ENCODE measurements at regions not wholly inside any gene's neighbourhood (a gene's known extent, or its start where the extent isn't known, plus 50 kb on each side); places are given as distances from the start of the nearest gene placed in this dataset.

DNA sequence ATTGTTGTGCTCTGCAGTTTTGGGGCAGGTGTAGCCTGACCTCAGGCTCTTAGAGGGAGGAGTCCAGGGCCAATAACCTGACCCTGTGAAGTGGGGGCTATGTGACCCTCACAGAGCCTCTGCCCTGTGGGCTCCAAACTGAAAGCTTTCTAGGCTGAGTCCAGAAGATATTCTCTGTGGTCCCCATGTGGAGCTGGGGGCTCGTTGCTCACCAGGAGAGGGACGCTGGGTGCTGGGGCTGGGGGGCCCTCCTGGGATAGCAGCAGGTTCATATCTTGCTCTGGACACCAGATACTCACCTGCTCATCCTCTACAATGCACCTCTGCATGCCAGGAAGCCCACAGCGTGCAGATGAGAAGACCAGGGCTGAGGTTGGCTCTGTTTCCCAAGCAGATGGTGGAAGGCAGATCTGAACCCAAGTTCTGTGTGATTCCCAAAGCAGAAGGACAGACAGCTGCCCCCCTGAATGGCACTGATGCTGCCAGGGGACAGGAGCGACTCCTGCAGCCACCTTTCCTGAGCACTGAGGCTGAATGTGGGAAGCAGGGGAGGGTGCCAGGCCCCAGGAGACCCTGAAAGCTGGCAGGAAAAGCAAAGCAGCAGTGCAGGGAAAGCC, 1022.0 kb downstream of the TBC1D22A start:
- no peak overlapping the region for H3K27ac ChIP-seq (ENCODE audit: low read depth, low read length)

More for the DNA sequence above, 1022.0 kb downstream of the TBC1D22A start:
- Histone ChIP-seq H3K9ac (ENCODE audit: low read length) (no peak overlapping the region), H3K9me2 (ENCODE audit: insufficient read depth) (no peaks in the 10 kb centered on the region), H2AFZ (ENCODE audit: low read depth, low read length, poor library complexity, severe bottlenecking) (no peak overlapping the region), H3K36me3 (ENCODE audit: control insufficient read depth in 1 of 2, insufficient read depth in 2 of 2, low read length in 2 of 2) (no peaks in the 10 kb centered on the region), H3K4me2 (ENCODE audit: low read length) (no peak overlapping the region), H4K20me1 (ENCODE audit: insufficient read depth) (no peaks in the 10 kb centered on the region), H3K4me1 (ENCODE audit: control insufficient read depth in 1 of 2, insufficient read depth in 2 of 2, low read length in 2 of 2) (no peaks in the 10 kb centered on the region), H3K27me3 (ENCODE audit: insufficient read depth, low read length) (no peaks in the 10 kb centered on the region), H3K79me2 (ENCODE audit: insufficient read depth, low read length) (no peaks in the 10 kb centered on the region), H3K9me3 (ENCODE audit: control insufficient read depth in 1 of 2, insufficient read depth in 1 of 2, low read depth in 1 of 2, low read length in 2 of 2) (peaks cover 0 to 8% of the 10 kb centered on the region in 2 experiments; a peak in 2 of 4 replicates), H3K4me3 (replicated peaks in 1 of 2; ENCODE audit: low read depth in 1 of 2, low read length in 2 of 2) (no peak overlapping the region)
- RAD21 ChIA-PET (ENCODE audit: low non-redundant PET in 1 of 2, low total read pairs in 2 of 2, uncharacterized antibody in 2 of 2, unreplicated experiment in 2 of 2) = no interaction called here
- CTCF ChIA-PET = no interaction called here
- no TSS peak for BruUV-seq (replicated peaks)
- POLR2A ChIA-PET = no interaction called here
- no peak for TF ChIP-seq YY1 (IDR thresholded peaks at IDR 0.05; ENCODE audit: extremely low read depth, insufficient replicate concordance, low read depth, low read length)
- no peak for TF ChIP-seq ATF3 (IDR thresholded peaks at IDR 0.05)
- TF ChIP-seq SIN3A (IDR thresholded peaks at IDR 0.05; ENCODE audit: low read depth) = no peak
- TF ChIP-seq EZH2 (IDR thresholded peaks at IDR 0.05) = no peak
- no peak for TF ChIP-seq POLR2A (IDR thresholded peaks at IDR 0.05; ENCODE audit: borderline replicate concordance, extremely low read depth, insufficient read depth, insufficient read length)
- no peak for TF ChIP-seq RAD21 (IDR thresholded peaks at IDR 0.05; ENCODE audit: low read depth)
- no peak for TF ChIP-seq SP1 (IDR thresholded peaks at IDR 0.05; ENCODE audit: low read depth)
- TF ChIP-seq, protein P1, sequence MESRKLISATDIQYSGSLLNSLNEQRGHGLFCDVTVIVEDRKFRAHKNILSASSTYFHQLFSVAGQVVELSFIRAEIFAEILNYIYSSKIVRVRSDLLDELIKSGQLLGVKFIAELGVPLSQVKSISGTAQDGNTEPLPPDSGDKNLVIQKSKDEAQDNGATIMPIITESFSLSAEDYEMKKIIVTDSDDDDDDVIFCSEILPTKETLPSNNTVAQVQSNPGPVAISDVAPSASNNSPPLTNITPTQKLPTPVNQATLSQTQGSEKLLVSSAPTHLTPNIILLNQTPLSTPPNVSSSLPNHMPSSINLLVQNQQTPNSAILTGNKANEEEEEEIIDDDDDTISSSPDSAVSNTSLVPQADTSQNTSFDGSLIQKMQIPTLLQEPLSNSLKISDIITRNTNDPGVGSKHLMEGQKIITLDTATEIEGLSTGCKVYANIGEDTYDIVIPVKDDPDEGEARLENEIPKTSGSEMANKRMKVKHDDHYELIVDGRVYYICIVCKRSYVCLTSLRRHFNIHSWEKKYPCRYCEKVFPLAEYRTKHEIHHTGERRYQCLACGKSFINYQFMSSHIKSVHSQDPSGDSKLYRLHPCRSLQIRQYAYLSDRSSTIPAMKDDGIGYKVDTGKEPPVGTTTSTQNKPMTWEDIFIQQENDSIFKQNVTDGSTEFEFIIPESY (IDR thresholded peaks at IDR 0.05; ENCODE audit: extremely low read depth, insufficient replicate concordance, low read length) = no peak
- TF ChIP-seq FOSL1 (IDR thresholded peaks at IDR 0.05; ENCODE audit: low read depth) = no peak
- no peak for TF ChIP-seq ELF1 (IDR thresholded peaks at IDR 0.05; ENCODE audit: borderline replicate concordance, low read depth)
- TF ChIP-seq, protein P2, sequence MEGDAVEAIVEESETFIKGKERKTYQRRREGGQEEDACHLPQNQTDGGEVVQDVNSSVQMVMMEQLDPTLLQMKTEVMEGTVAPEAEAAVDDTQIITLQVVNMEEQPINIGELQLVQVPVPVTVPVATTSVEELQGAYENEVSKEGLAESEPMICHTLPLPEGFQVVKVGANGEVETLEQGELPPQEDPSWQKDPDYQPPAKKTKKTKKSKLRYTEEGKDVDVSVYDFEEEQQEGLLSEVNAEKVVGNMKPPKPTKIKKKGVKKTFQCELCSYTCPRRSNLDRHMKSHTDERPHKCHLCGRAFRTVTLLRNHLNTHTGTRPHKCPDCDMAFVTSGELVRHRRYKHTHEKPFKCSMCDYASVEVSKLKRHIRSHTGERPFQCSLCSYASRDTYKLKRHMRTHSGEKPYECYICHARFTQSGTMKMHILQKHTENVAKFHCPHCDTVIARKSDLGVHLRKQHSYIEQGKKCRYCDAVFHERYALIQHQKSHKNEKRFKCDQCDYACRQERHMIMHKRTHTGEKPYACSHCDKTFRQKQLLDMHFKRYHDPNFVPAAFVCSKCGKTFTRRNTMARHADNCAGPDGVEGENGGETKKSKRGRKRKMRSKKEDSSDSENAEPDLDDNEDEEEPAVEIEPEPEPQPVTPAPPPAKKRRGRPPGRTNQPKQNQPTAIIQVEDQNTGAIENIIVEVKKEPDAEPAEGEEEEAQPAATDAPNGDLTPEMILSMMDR (IDR thresholded peaks at IDR 0.05 in 2 of 3, conservative IDR thresholded peaks at IDR 0.05 in 1 of 3; ENCODE audit: borderline replicate concordance in 1 of 3, insufficient read depth in 1 of 3, low read depth in 2 of 3, low read length in 2 of 3) = no peak
- no peak for TF ChIP-seq SRF (IDR thresholded peaks at IDR 0.05; ENCODE audit: low read depth)
- TF ChIP-seq EGR1 (IDR thresholded peaks at IDR 0.05; ENCODE audit: low read depth) = no peak
- ATAC-seq (no peak), DNase-seq (ENCODE audit: low read depth, low spot score) (no peak)
- intact Hi-C loops (cut with micrococcal nuclease) = no loop called here
